Heart right ventricle (tissue), 16 donors: ENCODE measurements at regions not wholly inside any gene's neighbourhood (a gene's known extent, or its start where the extent isn't known, plus 50 kb on each side); places are given as distances from the start of the nearest gene placed in this dataset.

Experiments
- ATAC-seq, 8 donors: fragments of 200-7000 bp; cut with Tn5 transposase; one replicate each; pipeline ENCODE4 v1.9.1; 2020; ENCODE audit warnings: mild to moderate bottlenecking in 8 of 8, moderate library complexity in 8 of 8, moderate number of reproducible peaks in 1 of 8
- DNase-seq, 2 donors: peaks; one replicate each; pipeline ENCODE4 v3.0.0-alpha.2; 2020
- H3K27ac ChIP-seq, 10 donors: fragments of 200-600 bp; sonication (generic) in 2 of 10; one replicate each; pipeline versions ENCODE4 v1.5.0 to v1.8.0; 2020 to 2022; ENCODE audit warnings: mild to moderate bottlenecking in 3 of 10
- H3K27me3 ChIP-seq, 7 donors: fragments of 200-600 bp; one replicate each; pipeline ENCODE4 v1.8.0; 2021 to 2022; ENCODE audit warnings: mild to moderate bottlenecking in 2 of 7
- H3K36me3 ChIP-seq, 9 donors: fragments of 200-600 bp; sonication (generic) in 1 of 9; one replicate each; pipeline versions ENCODE4 v1.5.0 to v1.8.0; 2020 to 2022; ENCODE audit warnings: mild to moderate bottlenecking in 2 of 9
- H3K4me1 ChIP-seq, 9 donors: fragments of 200-600 bp; sonication (generic) in 1 of 9; one replicate each; pipeline versions ENCODE4 v1.5.0 to v1.8.0; 2020 to 2022; ENCODE audit warnings: mild to moderate bottlenecking in 4 of 9
- H3K4me3 ChIP-seq, 10 donors: fragments of 200-600 bp; sonication (generic) in 2 of 10; one replicate each; pipeline versions ENCODE4 v1.5.0 to v1.8.0; 2020 to 2022; ENCODE audit warnings: mild to moderate bottlenecking in 7 of 10, moderate library complexity in 2 of 10
- H3K9me3 ChIP-seq, 11 donors: fragments of 200-600 bp in 10 of 11; sonication (generic) in 2 of 11; one replicate each; pipeline versions ENCODE4 v1.5.0 to v1.8.0; 2013 to 2022; ENCODE audit warnings: mild to moderate bottlenecking in 2 of 11, control low read depth in 1 of 11, moderate library complexity in 1 of 11
- CTCF ChIP-seq, 9 donors: fragments of 200-600 bp; sonication (generic) in 2 of 9; IDR thresholded peaks; one replicate each; pipeline versions ENCODE4 v1.5.0 to v1.8.0; 2021 to 2022; ENCODE audit warnings: antibody characterized with exemption in 9 of 9, mild to moderate bottlenecking in 5 of 9, moderate library complexity in 1 of 9
- WGBS, 2 donors: extraction: QIAGEN DNeasy Blood & Tissue Kit; methylation state at CpG; one replicate each; pipeline ENCODE4 v1.1.7; 2013; ENCODE audit warnings: inconsistent platforms in 1 of 2; 5-methylcytosine and 5-hydroxymethylcytosine counted together
- intact Hi-C, 10 donors: fragments of 100-400 bp; cut with DNase I; formaldehyde crosslinking; loops; one replicate each; pipeline versions ENCODE4 v1.11.1 to v1.14.2; 2022
- donor health status: Arrhythmogenic right ventricular cardiomyopathy.
- donor health status: ischemic (EF 13 %, LVEDD 7.1; RV severe dilation, severe dysfunction).
- donor health status: healthy with polysubstance abuse.
- donor health status: DM: no; HTN: yes; CAD: no.
- donor health status: DM: no; HTN: no; CAD: no.
- donor health status: ischemic (EF 25% LVEDD 6.9; RV normal size, moderate dysfunction).
- donor health status: ischemic (EF 25% LVEDD 5.7; RV mildly dilated, moderate dysfunction).
- donor health status: healthy.
- donor health status: DM: yes; HTN: yes; CAD: no.
- donor health status: Ischemic cardiomyopathy.
- donor health status: ischemic (EF 35%, LVEDD 5.7; RV mildly dilated, moderate dysfunction).
- donor health status: nonischemic (EF 11% LVEDD 7.7; RV severe dilation, severe dysfunction).
- donor health status: DM: yes; HTN: yes; CAD: no.
- donor health status: PGD.
- donor health status: ischemic (EF 29% LVEDD 5.4; RV normal size, mild dysfunction).
- donor health status: nonischemic (EF 23%, LVEDD 6.1; RV moderate dilation, normal function).

DNA sequence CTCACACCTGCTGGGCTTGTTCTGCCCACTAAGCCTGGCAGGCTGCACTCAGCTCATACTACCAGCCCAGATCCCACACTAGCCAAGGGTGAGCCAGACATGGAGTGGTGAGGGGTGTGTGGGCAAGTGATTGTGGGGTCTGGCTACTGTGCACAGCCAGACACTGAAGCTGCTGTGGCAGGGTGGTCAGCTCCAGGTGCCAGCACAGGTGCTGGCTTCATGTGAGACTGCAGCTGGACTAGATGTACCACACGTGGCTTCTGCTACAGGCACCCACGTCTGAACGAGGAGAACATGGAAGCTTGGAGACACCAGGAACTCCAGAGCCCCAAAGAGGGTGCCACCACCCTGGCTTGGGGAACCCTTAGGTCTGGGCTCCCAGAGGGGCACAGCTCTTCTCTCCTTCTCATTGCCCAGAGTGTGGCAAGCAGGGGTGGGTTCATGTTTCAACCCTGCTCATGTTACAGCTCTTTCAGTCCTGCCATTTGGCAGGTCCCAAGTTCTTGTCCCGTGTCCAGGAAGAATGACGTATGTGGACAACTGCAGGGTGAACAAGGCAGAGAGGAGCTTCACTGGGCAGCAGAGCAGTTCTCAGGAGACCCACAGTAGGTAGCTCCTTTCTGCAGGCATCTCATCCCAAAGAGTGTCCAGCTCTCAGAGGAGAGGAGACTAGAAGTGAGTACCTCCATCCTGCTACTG, 1624.2 kb upstream of the TMEFF2 start:
- Histone ChIP-seq H3K27ac (no peak overlapping the region), H3K27me3 (no peaks in the 10 kb centered on the region), H3K4me1 (no peaks in the 10 kb centered on the region), H3K36me3 (no peaks in the 10 kb centered on the region), H3K4me3 (no peak overlapping the region), H3K9me3 (peaks cover 0 to 33% (median 4%) of the 10 kb centered on the region in 11 donors)
- DNase-seq (no peak), ATAC-seq (no peak)
- intact Hi-C loops = no loop called here
- TF ChIP-seq CTCF (IDR thresholded peaks at IDR 0.05) = no peak
- WGBS, 2 donors = 84 to 89% methylated on average over 5 of the region's 5 CpGs

- no peak for DNase-seq
- ATAC-seq = no peak
- no peaks in the 10 kb centered on the region for H3K36me3 ChIP-seq
- no peak overlapping the region for H3K4me3 ChIP-seq
- no peak for TF ChIP-seq CTCF (IDR thresholded peaks at IDR 0.05)
- intact Hi-C loops = no loop called here
- H3K9me3 ChIP-seq = peaks cover 0 to 14% (median 0%) of the 10 kb centered on the region in 11 donors
- no peaks in the 10 kb centered on the region for H3K4me1 ChIP-seq
- H3K27ac ChIP-seq = no peak overlapping the region
- no peaks in the 10 kb centered on the region for H3K27me3 ChIP-seq
These were observed 1621.3 kb upstream of the TMEFF2 start for GRCh38 chr2:193816008-193816407.

DNA sequence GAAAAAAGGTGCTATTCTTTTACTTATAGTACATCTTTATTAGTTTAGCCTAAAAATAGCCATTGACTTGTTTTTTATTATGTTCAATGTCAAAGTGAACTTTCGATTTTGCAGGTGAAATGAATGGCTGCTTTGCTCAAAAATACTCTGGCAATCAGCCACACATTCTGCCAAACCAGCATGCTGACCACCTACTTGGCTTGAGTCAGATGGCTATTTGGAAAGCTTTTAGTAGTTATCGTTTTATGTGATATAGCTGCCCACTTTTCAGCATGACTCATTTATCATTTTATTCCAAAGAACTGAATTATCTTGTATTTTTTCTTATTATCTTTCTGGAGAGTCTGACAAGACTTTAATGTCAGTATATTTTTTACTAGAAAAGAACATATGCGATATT, 1615.8 kb upstream of the TMEFF2 start:
- H3K9me3 ChIP-seq = no peaks in the 10 kb centered on the region
- no peaks in the 10 kb centered on the region for H3K36me3 ChIP-seq
- no peak for TF ChIP-seq CTCF (IDR thresholded peaks at IDR 0.05)
- 72 to 79% methylated on average over 3 of the region's 3 CpGs for WGBS, 2 donors
- H3K27ac ChIP-seq = no peak overlapping the region
- DNase-seq (no peak), ATAC-seq (no peak)
- H3K4me1 ChIP-seq = no peaks in the 10 kb centered on the region
- H3K4me3 ChIP-seq = no peak overlapping the region
- H3K27me3 ChIP-seq = no peaks in the 10 kb centered on the region
- intact Hi-C loops = no loop called here

GRCh38 chr2:193808877-193809276, 1614.1 kb upstream of the TMEFF2 start:
- no peaks in the 10 kb centered on the region for H3K27me3 ChIP-seq
- WGBS, 2 donors = 92 to 98% methylated on average over 1 of the region's 1 CpG
- ATAC-seq (no peak), DNase-seq (no peak)
- H3K4me1 ChIP-seq = no peaks in the 10 kb centered on the region
- H3K9me3 ChIP-seq = no peaks in the 10 kb centered on the region
- no peak for TF ChIP-seq CTCF (IDR thresholded peaks at IDR 0.05)
- H3K4me3 ChIP-seq = no peak overlapping the region
- intact Hi-C loops = no loop called here
- no peak overlapping the region for H3K27ac ChIP-seq
- H3K36me3 ChIP-seq = no peaks in the 10 kb centered on the region
